H1 (cell line): ENCODE measurements at regions not wholly inside any gene's neighbourhood (a gene's known extent, or its start where the extent isn't known, plus 50 kb on each side); places are given as distances from the start of the nearest gene placed in this dataset.

Source experiments
- CTCF ChIA-PET: fragments of 300-600 bp; sonication (Branson Sonifier 250); formaldehyde crosslinking; loops from one replicate; lab custom pipeline; 2021; ENCODE audit not compliant: partially characterized antibody; lab: Charles Lee
- POLR2A ChIA-PET: fragments of 300-600 bp; sonication (Branson Sonifier 250); formaldehyde crosslinking; loops from one replicate; lab custom pipeline; 2021; ENCODE audit warnings: inconsistent platforms; ENCODE audit not compliant: partially characterized antibody; lab: Charles Lee
- DNase-seq, 2 experiments: peaks; one replicate each; pipeline versions ENCODE4 v3.0.0 to v3.0.0-alpha.2; 2010 to 2022; ENCODE audit warnings: low spot score in 2 of 2, low read depth in 1 of 2, mixed read lengths in 1 of 2
- FAIRE-seq: peaks from 2 replicates; lab custom pipeline; 2011; peaks lifted over from hg19 to GRCh38; lab: Jason Lieb, UNC
- H2AFZ ChIP-seq: 2 replicates; pipeline ENCODE4 v1.8.1; 2012; ENCODE audit warnings: low read length, inconsistent platforms
- H2AK5ac ChIP-seq: 2 replicates; pipeline ENCODE4 v1.6.1; 2013; ENCODE audit warnings: low read depth, low read length
- H2BK120ac ChIP-seq: replicated peaks from 2 replicates; pipeline ENCODE3; 2013; ENCODE audit warnings: low read depth, low read length, inconsistent platforms
- H2BK12ac ChIP-seq: 2 replicates; pipeline ENCODE4 v1.6.1; 2013; ENCODE audit warnings: low read depth, low read length
- H2BK15ac ChIP-seq: 2 replicates; pipeline ENCODE4 v1.6.1; 2013; ENCODE audit warnings: low read length
- H2BK20ac ChIP-seq: 2 replicates; pipeline ENCODE4 v1.6.1; 2013; ENCODE audit warnings: low read length
- H2BK5ac ChIP-seq: 2 replicates; pipeline ENCODE4 v1.6.1; 2013; ENCODE audit warnings: low read depth, low read length
- H3K14ac ChIP-seq: 2 replicates; pipeline ENCODE4 v1.6.1; 2013; ENCODE audit warnings: inconsistent platforms; ENCODE audit not compliant: insufficient read length
- H3K18ac ChIP-seq: 2 replicates; pipeline ENCODE4 v1.6.1; 2013; ENCODE audit warnings: low read length; ENCODE audit errors: extremely low read depth
- H3K23ac ChIP-seq: 2 replicates; pipeline ENCODE4 v1.6.1; 2013; ENCODE audit warnings: inconsistent platforms; ENCODE audit not compliant: insufficient read length
- H3K23me2 ChIP-seq: 2 replicates; pipeline ENCODE4 v1.6.1; 2013; ENCODE audit warnings: low read depth, low read length
- H3K27ac ChIP-seq: 2 replicates; pipeline ENCODE4 v1.6.1; 2011; ENCODE audit warnings: low read depth, low read length, inconsistent platforms
- H3K27me3 ChIP-seq, 4 experiments: replicated peaks in 1 of 4; 1 replicate in 1 of 4; 2 replicates in 3 of 4; pipeline versions ENCODE4 v1.6.1 to v1.8.1; 2011 to 2013; ENCODE audit warnings: low read length in 3 of 4, mild to moderate bottlenecking in 3 of 4, inconsistent platforms in 2 of 4, mixed read lengths in 2 of 4, moderate library complexity in 1 of 4; ENCODE audit not compliant: control insufficient read depth in 3 of 4, insufficient read depth in 3 of 4; ENCODE audit errors: extremely low read depth in 1 of 4
- H3K36me3 ChIP-seq, 4 experiments: 2 replicates each; pipeline versions ENCODE4 v1.6.1 to v1.8.1; 2011 to 2013; ENCODE audit warnings: mild to moderate bottlenecking in 4 of 4, low read length in 3 of 4, moderate library complexity in 2 of 4, control low read depth in 1 of 4, inconsistent platforms in 1 of 4; ENCODE audit not compliant: insufficient read depth in 4 of 4, control insufficient read depth in 2 of 4
- H3K4ac ChIP-seq: replicated peaks from 2 replicates; pipeline ENCODE3; 2013; ENCODE audit warnings: low read length, low read depth, mixed read lengths, inconsistent platforms; ENCODE audit not compliant: insufficient read length
- H3K4me1 ChIP-seq, 4 experiments: replicated peaks in 1 of 4; 1 replicate in 1 of 4; 2 replicates in 3 of 4; pipeline versions ENCODE4 v1.6.1 to v1.8.1; 2011 to 2013; ENCODE audit warnings: low read length in 3 of 4, inconsistent platforms in 2 of 4, mixed read lengths in 1 of 4; ENCODE audit not compliant: insufficient read depth in 4 of 4, control insufficient read depth in 3 of 4
- H3K4me2 ChIP-seq, 2 experiments: 2 replicates each; pipeline versions ENCODE4 v1.6.1 to v1.8.1; 2011 to 2013; ENCODE audit warnings: low read depth in 2 of 2, low read length in 2 of 2, control low read depth in 1 of 2, inconsistent platforms in 1 of 2, mild to moderate bottlenecking in 1 of 2; ENCODE audit not compliant: insufficient read depth in 1 of 2
- H3K4me3 ChIP-seq, 4 experiments: fragments of 200-600, 300-600 bp in 1 of 4; sonication (generic), shearing (Covaris generic), sonication (Bioruptor Twin) in 1 of 4; 2 replicates each; pipeline versions ENCODE4 v1.5.1 to v1.8.1; 2011 to 2016; ENCODE audit warnings: low read length in 4 of 4, low read depth in 3 of 4, control low read depth in 2 of 4, inconsistent platforms in 2 of 4, mild to moderate bottlenecking in 2 of 4, mixed read lengths in 1 of 4, moderate library complexity in 1 of 4; ENCODE audit not compliant: insufficient read depth in 2 of 4; ENCODE audit errors: extremely low read depth in 1 of 4
- H3K56ac ChIP-seq: replicated peaks from 2 replicates; pipeline ENCODE3; 2013; ENCODE audit warnings: low read depth, mild to moderate bottlenecking, mixed read lengths, low read length, inconsistent platforms; ENCODE audit not compliant: insufficient read length
- H3K79me1 ChIP-seq: 2 replicates; pipeline ENCODE4 v1.6.1; 2013; ENCODE audit warnings: low read depth, low read length, control low read depth
- H3K79me2 ChIP-seq, 2 experiments: 2 replicates each; pipeline versions ENCODE4 v1.6.1 to v1.8.1; 2012 to 2013; ENCODE audit warnings: low read length in 2 of 2, mild to moderate bottlenecking in 2 of 2, inconsistent platforms in 1 of 2; ENCODE audit not compliant: insufficient read depth in 2 of 2, control insufficient read depth in 1 of 2
- H3K9ac ChIP-seq, 4 experiments: replicated peaks in 1 of 4; 1 replicate in 1 of 4; 2 replicates in 3 of 4; pipeline versions ENCODE4 v1.6.1 to v1.8.1; 2011 to 2013; ENCODE audit warnings: low read depth in 3 of 4, low read length in 3 of 4, control low read depth in 2 of 4, mild to moderate bottlenecking in 2 of 4, moderate library complexity in 2 of 4, inconsistent platforms in 1 of 4; ENCODE audit errors: extremely low read depth in 1 of 4
- H3K9me3 ChIP-seq, 2 experiments: 2 replicates each; pipeline versions ENCODE4 v1.6.1 to v1.8.1; 2012 to 2013; ENCODE audit warnings: mild to moderate bottlenecking in 2 of 2, moderate library complexity in 2 of 2, control low read depth in 1 of 2, inconsistent platforms in 1 of 2, low read depth in 1 of 2, low read length in 1 of 2, mixed read lengths in 1 of 2; ENCODE audit not compliant: insufficient read depth in 2 of 2
- H4K20me1 ChIP-seq, 2 experiments: replicated peaks in 1 of 2; 2 replicates each; pipeline versions ENCODE3 to v1.8.1; 2011 to 2013; ENCODE audit warnings: inconsistent platforms in 2 of 2, low read length in 2 of 2, mild to moderate bottlenecking in 1 of 2; ENCODE audit not compliant: insufficient read depth in 2 of 2, control insufficient read depth in 1 of 2
- H4K5ac ChIP-seq: 2 replicates; pipeline ENCODE4 v1.6.1; 2013; ENCODE audit warnings: low read length, low read depth, mixed read lengths, inconsistent platforms; ENCODE audit not compliant: insufficient read length
- H4K8ac ChIP-seq: 2 replicates; pipeline ENCODE4 v1.8.0; 2013; ENCODE audit warnings: mild to moderate bottlenecking, moderate library complexity, low read length, inconsistent platforms; ENCODE audit not compliant: insufficient read depth; ENCODE audit errors: extremely low read depth
- H4K91ac ChIP-seq: replicated peaks from 2 replicates; pipeline ENCODE3; 2013; ENCODE audit warnings: low read length, mixed read lengths, inconsistent platforms; ENCODE audit not compliant: insufficient read length
- BCL11A ChIP-seq, 2 experiments: IDR thresholded peaks; one replicate each; pipeline ENCODE4 v1.6.1; 2011; ENCODE audit warnings: low read depth in 2 of 2, low read length in 2 of 2, mild to moderate bottlenecking in 2 of 2
- CREB1 ChIP-seq: IDR thresholded peaks from 2 replicates; pipeline ENCODE4 v1.6.1; 2012; ENCODE audit warnings: inconsistent platforms
- HDAC2 ChIP-seq, 2 experiments: fragments of 300-600 bp in 1 of 2; sonication (generic) in 1 of 2; IDR thresholded peaks; 2 replicates each; pipeline ENCODE4 v1.6.1; 2011 to 2012; ENCODE audit warnings: low read depth in 2 of 2, low read length in 2 of 2, mild to moderate bottlenecking in 2 of 2, moderate library complexity in 2 of 2, borderline replicate concordance in 1 of 2, inconsistent platforms in 1 of 2
- ZNF274 ChIP-seq: IDR thresholded peaks from 2 replicates; pipeline ENCODE4 v1.7.0; 2012; ENCODE audit warnings: low read length, borderline replicate concordance; ENCODE audit errors: extremely low read depth
- WGBS, 2 experiments: shearing (Covaris generic) in 1 of 2; methylation state at CpG; one replicate each; pipeline versions ENCODE4 v1.1.6 to v1.1.7; 2013 to 2015; ENCODE audit warnings: low lambda C conversion rate in 2 of 2, mixed read lengths in 2 of 2, inconsistent platforms in 1 of 2, low coverage in 1 of 2, missing lambda C conversion rate in 1 of 2; ENCODE audit not compliant: insufficient replicate concordance in 2 of 2, insufficient coverage in 1 of 2, insufficient read length in 1 of 2; ENCODE audit errors: extremely low coverage in 1 of 2, missing lambda C conversion rate in 1 of 2; 5-methylcytosine and 5-hydroxymethylcytosine counted together

DNA sequence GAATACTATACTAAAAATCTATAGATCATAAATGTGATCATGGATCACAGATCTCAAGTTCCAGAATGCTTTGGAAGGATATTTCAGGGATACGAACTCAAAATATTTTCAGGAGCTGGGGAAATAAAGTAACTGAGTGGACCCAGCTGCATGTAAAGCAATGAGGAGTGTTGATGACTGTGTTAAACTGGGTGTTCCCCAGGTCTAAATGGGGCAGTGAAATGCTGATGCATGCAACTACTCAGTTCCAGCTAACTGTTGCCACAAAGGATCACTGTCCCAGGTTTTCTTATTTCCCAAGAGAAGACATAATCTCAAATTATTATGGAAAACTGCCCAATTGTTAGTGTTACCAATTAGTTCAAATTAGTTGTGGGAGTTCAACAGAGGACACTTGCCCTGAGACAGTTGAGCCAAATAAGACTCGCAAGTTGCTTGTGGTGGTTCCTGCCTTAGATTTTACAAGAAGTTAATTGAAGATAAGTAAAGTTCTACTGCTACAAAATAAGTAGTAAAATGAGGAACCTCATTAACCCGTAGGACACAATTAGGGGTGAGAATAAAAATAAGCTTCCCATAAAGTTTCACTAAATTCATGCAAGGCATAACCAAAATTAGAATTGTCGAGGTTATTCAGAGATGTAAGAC, 66.3 kb upstream of the IL12A start:
- no peak overlapping the region for H2BK120ac ChIP-seq
- TF ChIP-seq HDAC2 (IDR thresholded peaks at IDR 0.05; ENCODE audit: borderline replicate concordance in 1 of 2, low read depth in 2 of 2, low read length in 2 of 2), result no peak
- no peak for TF ChIP-seq BCL11A (IDR thresholded peaks at IDR 0.05; ENCODE audit: low read depth in 2 of 2, low read length in 2 of 2)
- no peak for TF ChIP-seq CREB1
- no peak for TF ChIP-seq ZNF274
- H2AK5ac ChIP-seq, result no peak overlapping the region
- no peaks in the 10 kb centered on the region for H3K79me2 ChIP-seq
- POLR2A ChIA-PET, result no interaction called here
- no peak overlapping the region for H4K8ac ChIP-seq
- no peak overlapping the region for H3K27ac ChIP-seq
- H4K5ac ChIP-seq, result no peak overlapping the region
- no peak overlapping the region for H2BK12ac ChIP-seq
- no peaks in the 10 kb centered on the region for H3K9me3 ChIP-seq
- no peak overlapping the region for H2BK20ac ChIP-seq
- H3K4me1 ChIP-seq, result no peaks in the 10 kb centered on the region
- DNase-seq (no peak), FAIRE-seq (no peak)
- no peaks in the 10 kb centered on the region for H3K27me3 ChIP-seq
- 92% methylated on average over 4 of the region's 4 CpGs; no CpG with 5 or more reads in 1 of the 2 experiments for WGBS, 2 experiments
- no peaks in the 10 kb centered on the region for H3K23me2 ChIP-seq
- H3K4me3 ChIP-seq, result no peak overlapping the region
- H3K14ac ChIP-seq, result no peak overlapping the region
- H2BK15ac ChIP-seq, result no peak overlapping the region
- H2AFZ ChIP-seq, result no peak overlapping the region
- CTCF ChIA-PET, result interaction anchor here (0.6 to 4.5 kb wide), 4 partner anchors 10 to 110 kb away, joined by 3 to 19 read pairs (median 4); no protein-coding TSS in a partner anchor
- H4K20me1 ChIP-seq, result no peaks in the 10 kb centered on the region
- H3K4ac ChIP-seq, result no peak overlapping the region
- no peaks in the 10 kb centered on the region for H3K36me3 ChIP-seq
- H3K18ac ChIP-seq, result no peak overlapping the region
- H2BK5ac ChIP-seq, result no peak overlapping the region
- H4K91ac ChIP-seq, result no peak overlapping the region
- H3K56ac ChIP-seq, result peak overlapping the region; percentile 22
- H3K9ac ChIP-seq, result no peak overlapping the region
- H3K4me2 ChIP-seq, result no peak overlapping the region
- H3K79me1 ChIP-seq, result no peaks in the 10 kb centered on the region
- H3K23ac ChIP-seq, result no peak overlapping the region
